C4-2B (cell line): ENCODE measurements at regions not wholly inside any gene's neighbourhood (a gene's known extent, or its start where the extent isn't known, plus 50 kb on each side); places are given as distances from the start of the nearest gene placed in this dataset.

Experiments used
- ZFX ChIP-seq: fragments of 450-650 bp; IDR thresholded peaks from 2 replicates; pipeline ENCODE4 v1.6.1; 2017
- TF ChIP-seq, protein P1 (sequence below): fragments of 450-650 bp; conservative IDR thresholded peaks from 2 replicates; pipeline ENCODE4 v1.5.1; 2017; ENCODE audit warnings: mild to moderate bottlenecking

DNA sequence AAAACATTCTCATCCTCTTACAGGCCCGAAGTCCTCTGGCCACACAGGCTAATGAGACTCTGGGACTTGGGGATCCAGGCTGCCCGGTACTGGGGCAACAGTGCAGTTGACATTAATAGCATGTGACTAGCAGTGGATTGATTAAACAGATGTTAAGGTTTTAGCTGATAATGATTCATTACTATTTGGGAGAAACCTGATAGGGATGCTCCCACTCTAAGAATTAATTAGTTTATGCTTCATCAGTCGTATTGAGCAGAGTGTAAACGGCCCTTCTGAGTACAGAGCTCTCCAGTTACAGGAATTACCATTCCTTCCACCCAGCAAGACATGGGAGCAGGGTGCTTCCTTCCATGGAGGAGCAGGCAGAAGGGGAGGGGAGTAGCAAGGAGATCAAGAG, 82.7 kb downstream of the RPS24 start:
- TF ChIP-seq, protein P1, sequence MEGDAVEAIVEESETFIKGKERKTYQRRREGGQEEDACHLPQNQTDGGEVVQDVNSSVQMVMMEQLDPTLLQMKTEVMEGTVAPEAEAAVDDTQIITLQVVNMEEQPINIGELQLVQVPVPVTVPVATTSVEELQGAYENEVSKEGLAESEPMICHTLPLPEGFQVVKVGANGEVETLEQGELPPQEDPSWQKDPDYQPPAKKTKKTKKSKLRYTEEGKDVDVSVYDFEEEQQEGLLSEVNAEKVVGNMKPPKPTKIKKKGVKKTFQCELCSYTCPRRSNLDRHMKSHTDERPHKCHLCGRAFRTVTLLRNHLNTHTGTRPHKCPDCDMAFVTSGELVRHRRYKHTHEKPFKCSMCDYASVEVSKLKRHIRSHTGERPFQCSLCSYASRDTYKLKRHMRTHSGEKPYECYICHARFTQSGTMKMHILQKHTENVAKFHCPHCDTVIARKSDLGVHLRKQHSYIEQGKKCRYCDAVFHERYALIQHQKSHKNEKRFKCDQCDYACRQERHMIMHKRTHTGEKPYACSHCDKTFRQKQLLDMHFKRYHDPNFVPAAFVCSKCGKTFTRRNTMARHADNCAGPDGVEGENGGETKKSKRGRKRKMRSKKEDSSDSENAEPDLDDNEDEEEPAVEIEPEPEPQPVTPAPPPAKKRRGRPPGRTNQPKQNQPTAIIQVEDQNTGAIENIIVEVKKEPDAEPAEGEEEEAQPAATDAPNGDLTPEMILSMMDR, result no peak
- no peak for TF ChIP-seq ZFX
